NCI-H510A (cell line): ENCODE measurements at regions not wholly inside any gene's neighbourhood (a gene's known extent, or its start where the extent isn't known, plus 50 kb on each side); places are given as distances from the start of the nearest gene placed in this dataset.

Experiments
- DNase-seq: peaks from one replicate; lab custom pipeline; 2025; lab: John Stamatoyannopoulos, UW

GRCh38 chr6:88342336-88342735, 176.2 kb upstream of the CNR1 start:
- DNase-seq: no peak

GRCh38 chr6:88339761-88340160, 173.6 kb upstream of the CNR1 start:
- no peak for DNase-seq

- no peak for DNase-seq
These were observed 155.2 kb upstream of the CNR1 start for GRCh38 chr6:88321306-88321705.

GRCh38 chr6:88311561-88311960, 145.4 kb upstream of the CNR1 start:
- DNase-seq: no peak

GRCh38 chr6:88304520-88304919, 138.4 kb upstream of the CNR1 start:
- no peak for DNase-seq

- DNase-seq: no peak
These were observed 136.7 kb upstream of the CNR1 start for GRCh38 chr6:88302769-88303225.

- DNase-seq: no peak
These were observed 136.0 kb upstream of the CNR1 start for GRCh38 chr6:88301888-88302768.

- no peak for DNase-seq
These were observed 135.1 kb upstream of the CNR1 start for GRCh38 chr6:88301256-88301655.

- DNase-seq: no peak
These were observed 132.1 kb upstream of the CNR1 start for GRCh38 chr6:88298066-88298845.

- DNase-seq: no peak
These were observed 130.5 kb upstream of the CNR1 start for GRCh38 chr6:88296694-88297093.

- DNase-seq: no peak
These were observed 129.5 kb upstream of the CNR1 start for GRCh38 chr6:88295663-88296062.

GRCh38 chr6:88294702-88295101, 128.6 kb upstream of the CNR1 start:
- no peak for DNase-seq

- DNase-seq: no peak
These were observed 124.3 kb upstream of the CNR1 start for GRCh38 chr6:88290411-88290810.

- DNase-seq: no peak
These were observed 121.5 kb upstream of the CNR1 start for GRCh38 chr6:88287696-88288095.

GRCh38 chr6:88276331-88276730, 110.2 kb upstream of the CNR1 start:
- no peak for DNase-seq

- no peak for DNase-seq
These were observed 102.4 kb upstream of the CNR1 start for GRCh38 chr6:88268508-88268907.

GRCh38 chr6:88266126-88266525, 100.0 kb upstream of the CNR1 start:
- DNase-seq: no peak

- DNase-seq: no peak
These were observed 97.4 kb upstream of the CNR1 start for GRCh38 chr6:88263591-88263990.

GRCh38 chr6:88262332-88262731, 96.2 kb upstream of the CNR1 start:
- no peak for DNase-seq

GRCh38 chr6:88251301-88251700, 85.2 kb upstream of the CNR1 start:
- no peak for DNase-seq

GRCh38 chr6:88248709-88249321, 82.7 kb upstream of the CNR1 start:
- no peak for DNase-seq

- no peak for DNase-seq
These were observed 80.5 kb upstream of the CNR1 start for GRCh38 chr6:88246654-88247053.

GRCh38 chr6:88244721-88245120, 78.6 kb upstream of the CNR1 start:
- DNase-seq: no peak
